C1 segment of cervical spinal cord (tissue), 14 donors: ENCODE measurements at regions not wholly inside any gene's neighbourhood (a gene's known extent, or its start where the extent isn't known, plus 50 kb on each side); places are given as distances from the start of the nearest gene placed in this dataset.

Experiments
- DNase-seq, 14 donors: peaks; one replicate each; lab custom pipeline; 2025; lab: John Stamatoyannopoulos, UW

DNA sequence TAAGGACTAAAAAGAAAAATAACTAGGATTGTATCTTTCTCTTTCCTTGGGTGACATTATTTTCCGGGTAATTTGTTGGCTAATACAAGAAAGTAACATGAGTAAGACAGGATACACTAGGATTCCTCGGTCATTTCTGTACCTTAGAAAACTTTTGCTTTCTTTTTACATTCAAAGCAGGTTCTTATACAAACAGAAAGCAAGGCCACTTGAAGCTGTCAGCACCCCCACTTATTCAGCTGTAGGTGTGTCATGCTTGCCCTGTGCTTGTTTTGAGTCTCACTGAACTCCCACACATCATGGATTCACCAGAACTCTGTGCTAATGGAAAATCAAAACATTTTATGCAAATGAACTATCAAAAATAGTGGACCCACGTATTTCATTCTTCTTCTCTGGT is 266.8 kb upstream of the CLEC14A start:
- no peak for DNase-seq

DNA sequence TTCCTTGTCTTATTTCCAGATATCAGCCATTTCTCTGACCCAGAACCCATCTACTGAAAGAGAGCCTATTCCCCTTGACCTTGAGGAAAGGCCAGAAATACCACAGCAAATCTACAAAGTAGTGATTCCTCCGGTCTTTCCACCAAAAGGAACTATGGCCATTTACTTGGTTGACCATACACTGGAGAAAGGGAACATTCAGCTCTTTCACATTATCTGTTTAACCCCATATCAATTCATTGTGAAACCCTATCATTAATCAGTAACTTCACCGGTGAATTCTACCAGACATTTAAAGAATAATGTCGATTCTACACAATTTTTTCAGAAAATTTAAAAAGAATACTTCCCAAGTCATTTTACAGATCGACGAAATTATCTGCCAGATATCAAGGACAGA is 265.7 kb upstream of the CLEC14A start:
- DNase-seq: no peak

DNA sequence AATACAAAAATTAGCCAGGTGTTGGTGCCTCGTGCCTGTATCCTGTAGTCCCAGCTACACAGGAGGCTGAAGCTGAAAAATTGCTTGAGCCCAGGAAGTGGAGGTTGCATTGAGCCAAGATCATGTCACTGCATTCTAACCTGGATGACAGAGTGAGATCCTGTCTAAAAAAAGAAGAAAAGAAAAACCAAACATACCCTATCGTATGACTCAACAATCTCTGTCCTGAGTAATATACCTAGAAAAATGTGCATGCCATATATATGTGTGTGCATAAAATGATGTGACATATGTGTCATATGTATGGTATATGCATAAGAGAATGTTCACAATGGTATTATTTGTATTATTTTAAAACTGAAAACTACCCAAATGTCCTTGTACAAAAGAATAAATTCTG is 261.5 kb upstream of the CLEC14A start:
- DNase-seq: no peak

DNA sequence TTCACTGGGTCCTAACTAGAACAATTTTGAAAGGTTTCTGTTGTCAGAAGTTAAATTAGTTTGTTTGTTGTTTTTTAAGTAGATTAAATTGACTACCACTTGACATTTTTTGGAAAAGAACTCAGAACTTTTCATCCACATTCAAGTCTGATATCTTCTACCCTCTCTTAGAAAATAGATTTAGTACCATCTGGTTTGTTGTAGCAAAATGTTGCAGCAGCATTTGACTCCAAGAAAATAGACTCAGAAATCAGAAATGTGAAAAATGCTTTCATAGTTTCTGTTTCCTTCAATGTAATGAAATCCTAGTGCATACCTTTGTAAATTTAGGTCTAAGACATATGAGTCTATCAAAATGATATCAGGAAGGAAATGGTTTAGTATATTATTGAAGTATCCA is 256.3 kb upstream of the CLEC14A start:
- no peak for DNase-seq

DNA sequence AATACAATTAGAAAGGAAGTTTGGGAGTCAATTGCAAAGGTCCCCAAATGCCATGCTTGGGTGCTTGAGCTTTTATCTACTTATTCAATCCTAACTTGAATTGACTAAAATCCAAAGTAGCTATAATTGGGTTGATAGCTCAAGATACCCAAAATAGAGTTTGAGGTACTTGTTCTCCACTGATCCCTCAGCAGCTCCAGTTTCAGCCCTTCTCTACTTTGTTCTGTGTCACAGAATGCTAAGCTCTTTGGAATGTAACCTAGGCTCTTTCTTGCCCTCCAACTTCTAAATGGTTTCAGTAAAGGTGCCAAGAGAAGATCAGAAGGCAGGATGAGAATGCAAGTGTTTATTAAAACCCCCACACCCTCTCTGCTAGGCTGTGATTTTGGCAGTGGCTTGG is 251.4 kb upstream of the CLEC14A start:
- DNase-seq: no peak

DNA sequence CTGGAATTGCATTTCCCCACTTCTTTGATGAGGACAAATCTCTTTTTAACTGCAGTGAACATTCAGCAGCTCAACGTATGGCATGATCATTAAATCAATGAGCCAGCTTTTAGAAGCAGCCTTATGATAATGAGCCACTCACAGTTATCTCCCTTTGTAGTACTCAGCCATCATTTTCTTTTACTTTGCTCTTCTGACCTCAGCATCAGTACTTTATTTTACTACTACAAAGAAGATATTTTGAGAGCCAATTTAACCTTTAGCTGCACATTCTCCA is 250.0 kb upstream of the CLEC14A start:
- no peak for DNase-seq

- no peak for DNase-seq
Observed at GRCh38 chr14:38505221-38505972, 249.5 kb upstream of the CLEC14A start.

DNA sequence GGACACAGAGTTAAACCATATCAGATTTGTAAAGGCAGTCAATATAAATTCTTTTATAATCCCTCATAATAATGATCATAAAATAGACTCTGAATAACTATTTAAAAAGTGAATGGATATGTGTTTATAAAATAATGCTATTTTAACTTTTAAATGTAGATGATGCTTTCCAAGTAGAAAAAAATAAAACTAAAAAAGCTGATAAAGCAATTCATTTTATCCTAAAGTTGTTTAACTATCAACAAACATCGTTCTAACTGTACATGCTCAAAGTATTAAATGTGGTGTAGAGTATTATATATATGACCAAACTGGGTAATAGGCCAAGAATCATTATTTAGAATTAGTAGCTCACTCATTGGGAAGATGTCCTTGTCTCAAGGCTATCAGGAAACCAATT is 248.3 kb upstream of the CLEC14A start:
- no peak for DNase-seq

DNA sequence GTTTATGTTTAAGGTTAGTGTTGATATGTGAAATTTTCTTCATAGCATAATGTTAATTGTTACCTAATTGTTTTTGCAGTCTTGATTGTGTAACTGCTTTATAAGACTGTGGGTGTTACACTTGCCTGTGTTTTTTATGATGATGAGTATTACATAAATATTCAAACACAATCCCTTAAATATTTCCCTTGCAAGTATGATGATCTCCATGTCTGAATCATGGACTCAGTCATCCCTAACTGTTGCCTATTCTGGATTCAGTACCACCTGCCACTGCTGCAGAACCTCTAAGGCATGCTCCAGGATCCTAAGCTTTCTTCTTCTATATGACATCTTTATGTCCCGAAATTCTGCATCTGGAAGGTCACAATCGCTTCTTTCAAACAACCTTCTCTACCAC is 246.3 kb upstream of the CLEC14A start:
- DNase-seq: no peak

DNA sequence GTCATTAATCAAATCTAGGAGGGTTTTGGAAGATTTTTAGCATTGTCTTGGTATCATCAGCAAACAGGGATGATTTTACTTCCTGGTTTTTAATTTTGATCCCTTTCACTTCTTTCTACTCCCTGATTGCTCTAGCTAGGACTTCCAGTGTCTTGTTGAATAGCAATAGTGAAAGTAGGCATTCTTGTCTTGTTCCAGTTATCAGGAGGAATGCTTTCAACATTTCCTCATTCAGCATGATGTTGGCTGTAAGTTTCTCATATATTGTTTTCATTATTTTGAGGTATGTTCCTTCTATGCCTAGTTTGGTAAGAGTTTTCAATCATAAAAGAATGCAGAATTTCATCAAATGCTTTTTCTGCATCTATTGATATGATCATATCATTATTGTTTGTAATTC is 244.2 kb upstream of the CLEC14A start:
- no peak for DNase-seq

- DNase-seq: no peak
Observed at GRCh38 chr14:38496092-38496491, 240.2 kb upstream of the CLEC14A start.

DNA sequence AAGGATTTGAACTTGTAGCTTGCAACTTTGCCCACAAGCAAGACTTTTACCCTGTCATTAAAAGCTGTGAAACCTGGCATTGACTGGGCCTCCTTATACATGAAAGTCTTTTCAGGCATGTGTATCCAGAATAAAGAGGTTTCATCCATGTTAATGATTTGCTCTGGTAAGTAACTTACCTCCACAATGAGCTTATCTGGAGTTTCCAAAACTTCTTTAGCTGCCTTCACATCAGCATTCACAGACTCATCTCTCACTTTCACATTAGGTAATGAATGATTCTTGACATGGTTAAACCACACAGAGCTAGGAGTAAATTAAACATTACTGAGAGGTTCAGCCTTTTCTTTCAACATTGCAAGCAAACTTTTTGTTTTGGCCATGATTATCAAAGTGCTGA is 234.4 kb upstream of the CLEC14A start:
- no peak for DNase-seq

DNA sequence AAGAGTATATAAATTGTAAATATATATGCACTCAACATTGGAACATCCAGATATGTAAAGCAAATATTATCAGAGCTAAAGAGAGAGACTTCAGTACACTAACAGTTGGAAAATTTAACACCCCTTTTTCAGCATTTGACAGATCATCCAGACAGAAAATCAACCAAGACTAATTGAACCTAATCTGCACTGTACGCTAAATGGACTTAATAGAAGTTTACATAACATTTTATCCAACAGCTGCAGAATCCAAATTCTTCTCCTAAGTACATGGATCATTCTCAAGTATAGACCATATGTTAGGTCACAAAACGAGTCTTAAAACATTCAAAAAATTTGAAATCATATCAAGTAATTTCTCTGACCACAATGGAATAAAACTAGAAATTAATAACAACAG is 229.1 kb upstream of the CLEC14A start:
- no peak for DNase-seq

DNA sequence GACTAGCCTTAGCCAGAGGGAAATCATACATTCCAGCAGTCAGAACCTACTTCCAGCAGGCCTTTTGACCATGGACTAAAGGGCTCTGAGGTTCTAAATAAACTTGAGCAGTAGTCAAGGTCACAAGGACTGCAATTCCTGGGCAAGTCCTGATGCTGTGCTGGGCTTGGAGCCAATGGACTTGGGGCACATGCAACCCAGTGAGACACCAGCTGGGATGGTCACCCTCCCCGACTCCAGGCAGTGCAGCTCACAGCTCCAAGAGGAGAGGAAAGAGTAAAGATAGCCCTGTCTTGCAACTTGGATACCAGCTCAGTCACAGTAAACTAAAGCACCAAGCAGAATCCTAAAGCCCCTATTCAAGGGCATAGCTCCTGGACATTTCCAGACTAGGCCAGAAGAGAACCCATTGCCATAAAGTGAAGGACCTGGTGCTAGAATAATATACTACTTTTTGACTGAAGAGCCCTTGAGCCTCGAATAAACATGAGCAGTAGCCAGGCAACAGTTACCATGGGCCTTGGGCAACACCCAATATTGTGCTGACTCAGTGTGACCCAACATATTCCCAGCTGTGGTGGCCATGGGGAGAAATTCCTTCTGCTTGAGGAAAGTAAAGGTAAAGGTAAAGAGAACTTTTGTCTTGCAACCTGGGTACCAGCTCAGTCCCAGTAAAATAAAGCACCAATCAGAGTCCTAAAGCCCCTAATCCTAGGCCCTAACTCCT is 226.2 kb upstream of the CLEC14A start:
- no peak for DNase-seq

DNA sequence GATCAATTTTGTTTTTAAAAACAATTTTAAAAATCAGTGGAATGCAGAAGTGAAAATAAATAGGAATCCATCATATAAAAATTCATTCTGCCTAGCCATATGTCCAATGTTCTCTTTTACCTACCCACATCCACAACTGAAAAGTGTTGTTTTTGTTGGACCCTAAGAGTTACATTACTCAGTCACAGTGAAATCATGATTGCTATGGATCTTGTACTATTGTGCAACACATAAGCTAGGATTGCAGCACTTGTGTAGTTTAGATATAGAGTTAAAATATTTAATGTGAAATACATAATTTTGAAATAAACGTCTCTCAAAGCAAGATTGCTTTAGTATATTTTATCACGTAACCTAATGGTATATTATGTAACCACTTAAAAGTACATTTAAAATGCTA is 213.3 kb upstream of the CLEC14A start:
- no peak for DNase-seq

GRCh38 chr14:38442208-38442607 is 186.3 kb upstream of the CLEC14A start:
- DNase-seq: no peak

- DNase-seq: no peak
Observed at GRCh38 chr14:38432186-38432585, 176.3 kb upstream of the CLEC14A start.

- no peak for DNase-seq
Observed at GRCh38 chr14:38431156-38431555, 175.3 kb upstream of the CLEC14A start.

DNA sequence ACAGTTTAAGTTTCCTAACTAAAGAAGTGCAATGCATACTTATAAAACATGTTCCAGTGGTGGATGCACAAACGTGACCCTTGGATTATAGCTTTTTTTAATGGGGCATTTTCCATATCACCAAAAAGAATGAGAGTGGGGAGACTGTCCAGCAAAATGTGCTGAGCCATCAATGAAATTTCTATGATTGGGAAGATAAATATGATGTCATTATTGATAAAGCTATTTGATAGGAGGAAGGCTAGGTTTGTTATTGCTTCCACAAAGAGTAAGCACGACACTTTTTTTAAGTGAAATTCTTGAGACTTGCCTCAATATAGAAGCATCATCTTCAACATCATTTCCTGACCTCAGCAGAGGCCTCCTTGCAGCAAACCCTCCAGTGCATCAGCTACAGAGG is 174.6 kb upstream of the CLEC14A start:
- no peak for DNase-seq

DNA sequence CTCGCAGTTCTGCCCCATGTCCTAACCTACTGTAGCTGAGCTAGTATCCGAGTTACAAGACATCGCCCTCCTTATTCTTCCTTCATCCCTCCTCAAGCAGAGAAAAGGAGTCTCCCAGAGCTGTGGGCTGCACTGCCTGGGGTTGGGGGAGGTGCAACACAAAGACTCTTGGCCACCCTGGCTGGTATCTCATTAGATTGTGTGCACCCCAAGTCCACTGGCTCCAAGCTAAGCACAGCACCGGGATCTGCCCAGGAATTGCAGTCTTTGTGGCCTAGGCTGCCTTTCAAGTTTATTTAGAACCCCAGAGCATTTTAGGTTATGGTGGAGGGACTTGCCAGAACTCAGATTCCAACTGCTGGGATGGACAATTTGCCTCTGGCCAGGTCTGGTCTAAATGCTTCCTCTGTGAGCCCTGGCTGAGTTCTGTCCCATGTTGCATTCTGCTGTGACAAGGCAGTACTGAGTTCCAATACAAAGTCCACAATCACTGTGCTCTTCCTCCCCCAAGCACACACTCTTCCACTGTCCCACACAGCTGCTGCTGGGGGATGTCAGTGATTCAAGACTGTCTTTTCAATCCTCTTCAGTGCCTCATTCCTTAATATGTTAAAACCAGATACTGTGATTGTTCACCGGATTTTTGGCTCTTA is 169.6 kb upstream of the CLEC14A start:
- DNase-seq: no peak

DNA sequence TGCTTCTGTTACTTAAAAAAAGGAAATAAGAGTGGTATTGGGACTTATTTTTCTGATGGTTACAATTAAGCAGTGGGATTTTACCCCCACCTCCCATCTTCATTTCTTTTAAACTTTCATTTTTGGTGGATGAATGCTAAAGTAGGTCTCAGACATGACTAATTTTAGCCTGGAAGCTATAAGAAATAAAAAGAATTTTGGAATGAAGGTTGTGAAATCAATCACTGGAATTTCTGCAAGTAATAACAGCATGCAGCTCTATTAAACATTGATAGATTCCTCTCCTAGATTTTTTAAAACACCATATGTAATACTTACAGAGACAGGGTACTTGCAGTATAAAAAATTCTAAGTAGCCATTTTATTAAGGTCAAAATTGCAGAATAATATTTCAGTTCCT is 164.2 kb upstream of the CLEC14A start:
- DNase-seq: no peak

GRCh38 chr14:38419579-38419978 is 163.7 kb upstream of the CLEC14A start:
- no peak for DNase-seq

GRCh38 chr14:38412654-38413053 is 156.8 kb upstream of the CLEC14A start:
- no peak for DNase-seq
